ENCODE measurements at regions not wholly inside any gene's neighbourhood (a gene's known extent, or its start where the extent isn't known, plus 50 kb on each side); places are given as distances from the start of the nearest gene placed in this dataset.
"Not testable (repeated sequence)": the region's sequence is repeated elsewhere in the genome, so short reads cannot be mapped to it uniquely, and the experiment has no call there.

DNA sequence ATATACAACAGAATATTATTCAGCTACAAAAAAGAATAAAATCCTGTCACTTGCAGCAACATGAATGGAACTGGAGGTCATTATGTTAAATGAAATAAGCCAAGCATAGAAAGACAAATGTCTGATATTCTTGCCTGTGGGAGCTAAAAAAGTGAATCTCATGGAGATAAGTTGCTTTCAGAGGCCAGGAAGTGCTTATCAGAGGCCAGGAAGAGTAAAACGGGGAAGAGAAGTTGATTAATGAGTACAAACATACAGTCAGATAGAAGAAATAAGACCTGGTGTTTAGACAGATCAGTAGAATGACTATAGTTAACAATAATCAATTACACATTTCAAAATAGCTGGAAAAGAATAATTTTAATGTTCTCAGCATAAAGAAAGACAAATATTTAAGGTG, 54.4 kb upstream of the CPHXL start:
- DNase-seq (no peak), ATAC-seq (ENCODE audit: poor library complexity) (no peak)
- intact Hi-C loops (cut with DNase I), result no loop called here

DNA sequence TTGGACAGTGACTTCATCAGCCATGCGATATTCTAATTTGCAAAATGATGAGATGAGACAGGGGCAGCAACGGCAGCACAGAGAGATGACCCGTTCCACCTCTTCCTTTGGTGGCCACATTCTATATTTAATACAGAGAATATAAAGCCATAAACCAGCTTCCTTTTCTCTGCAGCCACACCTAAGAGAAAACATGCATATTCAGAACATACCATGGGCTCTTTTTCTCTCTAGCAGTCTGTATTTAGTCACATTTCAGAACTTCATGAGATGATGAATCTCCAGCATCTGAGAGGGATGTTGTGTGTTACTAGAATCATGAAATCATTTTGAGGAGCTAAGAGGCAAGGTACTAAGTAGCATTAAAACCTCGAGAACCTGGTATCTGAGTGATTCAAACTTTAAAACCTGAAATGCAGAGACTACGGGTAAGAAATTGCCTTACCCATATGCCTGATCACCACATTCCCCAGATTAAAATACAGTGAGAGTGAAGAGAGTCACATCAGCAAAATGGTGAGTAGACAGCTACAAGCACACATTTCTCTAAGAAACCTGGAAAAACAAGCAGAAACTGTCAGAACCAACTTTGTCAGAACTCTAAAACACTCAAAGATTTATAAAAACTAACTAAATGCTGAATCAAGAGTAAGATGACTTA, 55.5 kb upstream of the CPHXL start:
- ATAC-seq (ENCODE audit: poor library complexity) (no peak), DNase-seq (no peak)
- intact Hi-C loops (cut with DNase I), result no loop called here

GRCh38 chr16:75787440-75787839, 61.1 kb upstream of the CPHXL start:
- DNase-seq, result no peak
- ATAC-seq (ENCODE audit: poor library complexity), result no peak
- intact Hi-C loops (cut with DNase I), result no loop called here

DNA sequence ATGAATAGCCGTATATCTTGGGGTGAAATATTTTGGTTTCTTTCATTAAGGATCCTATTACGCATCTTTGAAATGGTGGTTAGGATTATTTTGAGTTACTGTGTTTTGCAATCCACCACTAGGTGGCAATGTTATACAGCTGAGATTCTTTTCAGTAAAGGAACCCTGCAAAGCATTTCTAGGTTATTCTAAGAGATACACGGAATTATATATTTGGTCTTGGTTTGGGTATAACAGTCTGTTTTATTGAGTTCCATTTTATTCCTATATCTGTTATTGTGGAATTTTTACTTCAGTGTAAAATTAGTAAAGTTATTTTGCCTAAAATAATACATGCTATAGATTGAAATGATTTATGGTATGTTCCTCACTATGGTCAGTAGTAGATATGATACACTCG, 62.9 kb upstream of the CPHXL start:
- no peak for ATAC-seq (ENCODE audit: poor library complexity)
- DNase-seq, result no peak
- intact Hi-C loops (cut with DNase I), result no loop called here

GRCh38 chr16:75792771-75793492, 66.6 kb upstream of the CPHXL start:
- intact Hi-C loops (cut with DNase I), result loop anchor here (5.0 kb wide), 1 partner anchor 1374 kb away; no protein-coding TSS in a partner anchor
- DNase-seq (no peak), ATAC-seq (ENCODE audit: poor library complexity) (no peak)

- intact Hi-C loops (cut with DNase I), result loop anchor here (5.0 kb wide), 1 partner anchor 1374 kb away; no protein-coding TSS in a partner anchor
- no peak for DNase-seq
- ATAC-seq (ENCODE audit: poor library complexity), result no peak
These were observed 67.4 kb upstream of the CPHXL start for GRCh38 chr16:75793641-75794040.

DNA sequence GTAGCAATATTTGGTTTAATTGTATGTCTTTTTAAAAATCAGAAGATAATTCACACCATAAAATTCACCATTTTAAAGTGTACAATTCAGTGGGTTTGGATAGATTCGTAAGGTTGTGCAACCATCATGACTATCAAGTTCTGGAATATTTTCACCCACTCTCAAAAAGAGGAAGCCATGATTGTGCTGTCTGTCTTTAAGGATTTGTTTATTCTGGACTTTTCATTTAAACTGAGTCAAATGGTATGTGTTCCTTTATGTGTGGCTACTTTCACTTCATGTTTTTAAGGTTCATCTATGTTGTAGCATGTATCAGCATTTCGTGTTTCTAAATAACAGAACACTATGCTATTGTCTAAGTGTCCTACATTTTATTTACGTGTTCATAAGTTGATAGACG, 68.1 kb upstream of the CPHXL start:
- intact Hi-C loops (cut with DNase I), result loop anchor here (5.0 kb wide), 1 partner anchor 1373 kb away; no protein-coding TSS in a partner anchor
- no peak for ATAC-seq (ENCODE audit: poor library complexity)

DNA sequence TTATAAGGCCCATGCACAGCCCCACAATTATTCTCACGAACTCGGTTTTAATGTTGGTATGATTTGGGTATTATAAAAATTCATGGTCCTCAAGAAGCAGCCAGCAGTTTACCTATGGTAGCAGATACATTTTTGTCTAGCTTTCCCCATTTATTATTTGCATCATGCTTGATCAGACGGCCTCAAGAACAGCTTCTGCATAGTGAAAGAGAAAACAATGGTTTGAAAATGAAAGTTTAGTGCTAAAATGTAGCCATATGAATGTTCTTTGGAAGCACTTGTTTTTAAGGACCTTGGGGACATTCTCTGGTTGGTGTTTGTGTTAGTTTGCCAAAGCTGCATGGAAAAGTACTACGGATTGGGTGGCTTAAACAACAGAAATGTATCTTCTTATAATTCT, 72.4 kb upstream of the CPHXL start:
- intact Hi-C loops (cut with DNase I), result no loop called here
- DNase-seq (no peak), ATAC-seq (ENCODE audit: poor library complexity) (no peak)

More for the DNA sequence above, 68.1 kb upstream of the CPHXL start:
- no peak for DNase-seq

- ATAC-seq (ENCODE audit: poor library complexity) (no peak), DNase-seq (no peak)
- intact Hi-C loops (cut with DNase I), result no loop called here
These were observed 75.0 kb upstream of the CPHXL start for GRCh38 chr16:75801307-75801706.

DNA sequence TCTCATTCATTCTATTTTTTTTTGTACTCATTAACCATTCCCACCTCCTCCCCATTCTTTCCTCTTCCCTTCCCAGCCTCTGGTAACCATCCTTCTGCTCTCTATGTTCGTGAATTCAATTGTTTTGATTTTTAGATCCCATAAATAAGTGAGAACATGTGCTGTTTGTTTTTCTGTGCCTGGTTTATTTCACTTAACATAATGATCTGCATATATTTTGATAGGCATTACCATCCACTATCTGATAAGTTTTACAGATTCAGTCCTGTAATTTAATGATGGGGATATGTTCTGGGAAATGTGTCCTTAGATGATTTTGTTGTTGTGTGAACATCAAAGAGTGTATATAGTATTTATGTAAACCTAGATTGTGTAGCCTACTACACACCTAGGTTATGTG, 77.5 kb upstream of the CPHXL start:
- DNase-seq (no peak), ATAC-seq (ENCODE audit: poor library complexity) (no peak)
- intact Hi-C loops (cut with DNase I), result no loop called here

GRCh38 chr16:75804368-75804767, 78.1 kb upstream of the CPHXL start:
- ATAC-seq (ENCODE audit: poor library complexity) (no peak), DNase-seq (no peak)
- intact Hi-C loops (cut with DNase I), result no loop called here

- ATAC-seq (ENCODE audit: poor library complexity) (no peak), DNase-seq (no peak)
- intact Hi-C loops (cut with DNase I), result no loop called here
These were observed 79.7 kb upstream of the CPHXL start for GRCh38 chr16:75805946-75806345.

DNA sequence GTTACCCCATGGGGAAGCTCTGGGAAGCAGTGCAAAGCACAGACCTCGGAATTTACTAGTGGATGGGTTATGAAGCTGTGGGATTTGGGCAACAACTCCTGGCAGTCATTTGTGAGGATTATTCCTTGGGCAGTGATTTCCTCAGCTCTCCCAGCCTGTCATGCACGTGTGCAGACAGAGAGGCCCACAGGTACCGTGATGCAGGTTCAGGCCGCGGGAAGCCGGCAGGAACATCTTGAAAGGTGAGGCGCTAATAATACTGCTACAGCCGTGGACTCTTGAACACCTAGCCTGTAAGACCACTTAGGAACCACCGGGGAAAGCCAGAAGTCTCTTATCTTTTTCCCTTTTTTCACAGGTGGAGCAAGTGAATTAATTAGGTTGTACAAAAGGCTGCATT, 80.2 kb upstream of the CPHXL start:
- intact Hi-C loops (cut with DNase I), result no loop called here
- ATAC-seq (ENCODE audit: poor library complexity), result no peak
- no peak for DNase-seq

DNA sequence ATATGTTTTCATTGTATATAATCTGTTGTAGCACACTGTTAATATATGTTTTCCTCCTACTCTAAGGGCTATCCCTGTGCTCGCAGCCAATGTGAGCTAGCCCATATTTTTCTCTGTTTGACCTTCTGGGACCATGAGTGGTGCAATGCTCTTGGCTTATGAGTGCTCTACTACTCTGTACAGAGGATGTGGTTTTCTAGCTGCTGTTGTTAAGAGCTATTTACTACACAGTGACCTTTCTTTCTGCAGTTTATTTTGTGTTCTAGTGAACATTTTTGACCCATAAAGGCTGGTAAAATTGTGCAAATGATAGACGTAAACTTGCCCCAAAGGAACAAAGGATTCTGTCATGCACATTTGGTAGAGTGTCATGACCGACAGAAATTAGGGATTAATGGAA, 84.1 kb upstream of the CPHXL start:
- ATAC-seq (ENCODE audit: poor library complexity) (no peak), DNase-seq (no peak)
- intact Hi-C loops (cut with DNase I), result no loop called here

DNA sequence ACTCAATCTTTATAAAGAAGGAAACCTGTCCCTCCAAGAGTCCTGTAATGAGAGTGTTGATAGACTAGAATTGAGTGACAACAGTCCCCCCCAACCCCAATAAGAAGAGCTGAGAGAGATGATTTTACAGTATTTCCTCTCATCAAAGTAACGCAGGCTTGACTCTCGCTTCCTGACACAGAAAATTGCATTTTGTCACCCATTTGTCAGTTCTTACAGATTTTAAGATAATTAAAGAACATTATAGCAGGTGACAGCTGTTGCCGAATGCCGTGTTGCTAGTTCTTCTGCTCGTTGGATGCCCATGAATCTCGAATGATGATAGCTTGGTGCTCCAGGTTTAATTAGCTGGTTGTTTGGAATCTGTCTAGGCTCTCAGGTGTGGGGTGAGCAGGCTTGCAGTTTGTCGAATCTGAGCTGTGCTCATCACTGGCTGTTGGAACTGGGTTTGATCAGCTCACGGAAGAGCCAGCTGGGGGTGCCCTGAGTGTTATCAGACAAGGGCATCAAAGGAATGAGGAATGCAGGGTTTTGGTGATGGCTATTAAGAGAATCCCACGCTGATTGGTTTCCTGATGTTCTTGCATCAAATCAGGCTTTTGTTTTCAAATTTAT, 84.8 kb upstream of the CPHXL start:
- no peak for DNase-seq
- intact Hi-C loops (cut with DNase I), result no loop called here
- ATAC-seq (ENCODE audit: poor library complexity), result no peak

DNA sequence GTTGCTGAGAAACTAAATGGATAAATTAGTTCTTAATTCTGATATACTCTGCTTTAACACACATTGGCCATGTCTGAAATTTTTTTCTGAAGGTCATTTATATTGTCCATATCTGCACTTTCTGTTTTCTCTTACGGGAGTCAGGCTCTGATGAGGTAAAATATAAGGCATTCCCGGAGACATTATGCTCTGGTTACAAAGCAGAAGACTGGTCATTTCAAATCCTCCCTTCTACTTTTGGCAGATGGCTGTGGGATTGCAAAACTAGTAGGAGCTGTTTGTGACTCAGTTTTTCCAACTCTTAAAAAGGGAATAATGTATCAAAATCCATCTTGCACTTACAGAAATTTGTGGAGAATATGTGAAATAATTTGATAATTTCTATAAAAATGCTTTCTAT, 92.2 kb upstream of the CPHXL start:
- ATAC-seq (ENCODE audit: poor library complexity) (no peak), DNase-seq (no peak)
- intact Hi-C loops (cut with DNase I), result no loop called here

GRCh38 chr16:75820672-75821071, 94.4 kb upstream of the CPHXL start:
- no peak for ATAC-seq (ENCODE audit: poor library complexity)
- intact Hi-C loops (cut with DNase I), result no loop called here
- no peak for DNase-seq

DNA sequence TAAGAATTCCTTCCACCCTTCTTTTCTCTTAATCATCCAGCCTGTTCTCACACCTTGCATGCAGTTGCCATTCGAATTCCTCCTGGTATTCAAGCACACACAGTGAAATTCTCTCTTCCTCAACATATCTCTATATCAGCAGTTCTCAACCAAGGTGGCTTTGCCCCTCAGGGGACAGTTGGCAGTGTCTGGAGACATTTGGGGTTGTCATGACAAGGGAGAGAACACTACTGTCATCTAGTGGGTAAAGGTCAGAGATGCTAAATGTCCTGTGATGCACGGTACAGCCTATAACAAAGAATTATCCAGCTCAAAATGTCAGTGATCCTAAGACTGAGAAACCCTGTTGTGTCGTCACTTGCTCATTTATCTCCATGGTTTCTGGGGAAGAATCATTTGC, 94.8 kb upstream of the CPHXL start:
- no peak for DNase-seq
- intact Hi-C loops (cut with DNase I), result no loop called here
- ATAC-seq (ENCODE audit: poor library complexity), result no peak

GRCh38 chr16:75825750-75826149, 99.5 kb upstream of the CPHXL start:
- DNase-seq; ATAC-seq (ENCODE audit: poor library complexity); intact Hi-C loops (cut with DNase I): not testable (repeated sequence)

Data from Right ventricle myocardium superior (tissue), 1 donor.